Thyroid gland (tissue), 4 donors: ENCODE measurements at regions not wholly inside any gene's neighbourhood (a gene's known extent, or its start where the extent isn't known, plus 50 kb on each side); places are given as distances from the start of the nearest gene placed in this dataset.

Experiments
- DNase-seq, 2 donors: peaks; one replicate each; pipeline ENCODE4 v3.0.0-alpha.2; 2019
- H3K27ac ChIP-seq, 3 donors: fragments of 200-600 bp; sonication (generic); 1 replicate in 2 of 3; 2 replicates in 1 of 3; pipeline ENCODE4 v1.5.1; 2016 to 2019; ENCODE audit warnings: mild to moderate bottlenecking in 1 of 3, moderate library complexity in 1 of 3
- H3K27me3 ChIP-seq: fragments of 200-600 bp; sonication (generic); one replicate; pipeline ENCODE4 v1.5.1; 2019
- H3K36me3 ChIP-seq, 2 donors: fragments of 200-600 bp; sonication (generic); one replicate each; pipeline ENCODE4 v1.5.1; 2016 to 2019
- H3K4me1 ChIP-seq, 2 donors: fragments of 200-600 bp; sonication (generic); one replicate each; pipeline ENCODE4 v1.5.1; 2017 to 2019
- H3K4me3 ChIP-seq, 3 donors: fragments of 200-600 bp; sonication (generic); replicated peaks in 1 of 3; 1 replicate in 2 of 3; 2 replicates in 1 of 3; pipeline ENCODE4 v1.5.1; 2016; ENCODE audit warnings: mild to moderate bottlenecking in 1 of 3
- H3K9me3 ChIP-seq: fragments of 200-600 bp; sonication (generic); one replicate; pipeline ENCODE4 v1.5.1; 2017
- POLR2A ChIP-seq, 2 donors: fragments of 450-650 bp; IDR thresholded peaks; one replicate each; pipeline ENCODE4 v1.6.1; 2017; ENCODE audit warnings: antibody characterized with exemption in 2 of 2, mild to moderate bottlenecking in 2 of 2, moderate library complexity in 1 of 2
- WGBS, 2 donors: methylation state at CpG; one replicate each; pipeline ENCODE4 v1.1.5; 2017; 5-methylcytosine and 5-hydroxymethylcytosine counted together
- intact Hi-C: fragments of 100-400 bp; cut with DNase I; formaldehyde crosslinking; loops from one replicate; pipeline ENCODE4 v1.15.1; 2023
- TF ChIP-seq, protein P1 (sequence below), 6 experiments: fragments of 200-600 bp in 3 of 6; fragments of 450-650 bp in 3 of 6; sonication (generic) in 3 of 6; IDR thresholded peaks; one replicate each; pipeline ENCODE4 v1.5.1; 2016 to 2019; ENCODE audit warnings: antibody characterized with exemption in 6 of 6, mild to moderate bottlenecking in 2 of 6, inconsistent platforms in 1 of 6, moderate library complexity in 1 of 6

- TF ChIP-seq POLR2A (IDR thresholded peaks at IDR 0.05), result no peak
- TF ChIP-seq, protein P1, sequence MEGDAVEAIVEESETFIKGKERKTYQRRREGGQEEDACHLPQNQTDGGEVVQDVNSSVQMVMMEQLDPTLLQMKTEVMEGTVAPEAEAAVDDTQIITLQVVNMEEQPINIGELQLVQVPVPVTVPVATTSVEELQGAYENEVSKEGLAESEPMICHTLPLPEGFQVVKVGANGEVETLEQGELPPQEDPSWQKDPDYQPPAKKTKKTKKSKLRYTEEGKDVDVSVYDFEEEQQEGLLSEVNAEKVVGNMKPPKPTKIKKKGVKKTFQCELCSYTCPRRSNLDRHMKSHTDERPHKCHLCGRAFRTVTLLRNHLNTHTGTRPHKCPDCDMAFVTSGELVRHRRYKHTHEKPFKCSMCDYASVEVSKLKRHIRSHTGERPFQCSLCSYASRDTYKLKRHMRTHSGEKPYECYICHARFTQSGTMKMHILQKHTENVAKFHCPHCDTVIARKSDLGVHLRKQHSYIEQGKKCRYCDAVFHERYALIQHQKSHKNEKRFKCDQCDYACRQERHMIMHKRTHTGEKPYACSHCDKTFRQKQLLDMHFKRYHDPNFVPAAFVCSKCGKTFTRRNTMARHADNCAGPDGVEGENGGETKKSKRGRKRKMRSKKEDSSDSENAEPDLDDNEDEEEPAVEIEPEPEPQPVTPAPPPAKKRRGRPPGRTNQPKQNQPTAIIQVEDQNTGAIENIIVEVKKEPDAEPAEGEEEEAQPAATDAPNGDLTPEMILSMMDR (IDR thresholded peaks at IDR 0.05), result no peak
- intact Hi-C loops, result no loop called here
- no peaks in the 10 kb centered on the region for H3K9me3 ChIP-seq
- DNase-seq, result peak; percentile 37 to 39
- 16 to 40% methylated on average over 1 of the region's 1 CpG for WGBS, 2 donors
- no peak overlapping the region for H3K4me3 ChIP-seq
- no peaks in the 10 kb centered on the region for H3K36me3 ChIP-seq
- no peaks in the 10 kb centered on the region for H3K27me3 ChIP-seq
- peaks cover 19 to 30% of the 10 kb centered on the region in 2 donors for H3K4me1 ChIP-seq
- H3K27ac ChIP-seq, result peak overlapping the region; percentile 29 to 56 (median 56)
These were observed 248.8 kb upstream of the ADGRL2 start for GRCh38 chr1:81551946-81552345.

GRCh38 chr1:81550753-81551152, 250.0 kb upstream of the ADGRL2 start:
- no peak overlapping the region for H3K4me3 ChIP-seq
- no peaks in the 10 kb centered on the region for H3K27me3 ChIP-seq
- DNase-seq, result peak; percentile 8 to 19
- no peak for TF ChIP-seq POLR2A (IDR thresholded peaks at IDR 0.05)
- TF ChIP-seq, protein P1 (IDR thresholded peaks at IDR 0.05), result no peak
- no peaks in the 10 kb centered on the region for H3K36me3 ChIP-seq
- H3K4me1 ChIP-seq, result peaks cover 19 to 30% of the 10 kb centered on the region in 2 donors
- peak overlapping the region in 2 of 3 donors; percentile 56 for H3K27ac ChIP-seq
- intact Hi-C loops, result no loop called here
- WGBS, 2 donors, result 77 to 94% methylated on average over 1 of the region's 1 CpG
- H3K9me3 ChIP-seq, result no peaks in the 10 kb centered on the region

DNA sequence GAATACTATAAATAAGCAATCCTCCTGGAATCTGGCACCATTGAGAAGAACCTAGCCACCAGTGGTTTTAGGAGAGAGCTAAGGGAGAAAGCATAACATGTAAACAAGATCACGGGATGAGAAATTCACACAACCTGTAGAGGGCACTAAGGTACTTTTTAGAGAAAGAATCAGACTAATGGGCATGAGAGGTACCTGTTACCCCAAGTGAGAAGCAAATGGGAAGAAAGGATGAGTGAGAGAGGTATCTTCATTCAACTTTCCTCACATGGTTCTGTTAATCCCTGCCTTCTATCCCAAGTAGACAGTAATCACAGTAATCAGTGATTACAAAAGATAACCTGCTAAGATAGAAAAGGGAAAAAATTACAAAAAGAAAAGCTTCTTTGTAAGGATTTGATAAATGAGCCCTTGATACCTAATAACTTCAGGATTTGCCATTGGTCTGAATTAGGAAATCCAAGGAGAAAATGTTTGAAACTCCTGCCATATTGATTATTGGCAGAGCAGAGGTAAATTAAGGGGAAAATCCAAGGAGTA, 251.1 kb upstream of the ADGRL2 start:
- H3K4me3 ChIP-seq, result no peak overlapping the region
- H3K36me3 ChIP-seq, result no peaks in the 10 kb centered on the region
- intact Hi-C loops, result no loop called here
- no peak for DNase-seq
- peak overlapping the region in 1 of 3 donors; percentile 18 for H3K27ac ChIP-seq
- H3K4me1 ChIP-seq, result peaks cover 19 to 30% of the 10 kb centered on the region in 2 donors
- no peaks in the 10 kb centered on the region for H3K9me3 ChIP-seq
- H3K27me3 ChIP-seq, result no peaks in the 10 kb centered on the region
- 0 to 17% methylated on average over 1 of the region's 1 CpG for WGBS, 2 donors
- TF ChIP-seq, protein P1 (IDR thresholded peaks at IDR 0.05), result peak; percentile 17 to 64 (median 40)
- no peak for TF ChIP-seq POLR2A (IDR thresholded peaks at IDR 0.05)

DNA sequence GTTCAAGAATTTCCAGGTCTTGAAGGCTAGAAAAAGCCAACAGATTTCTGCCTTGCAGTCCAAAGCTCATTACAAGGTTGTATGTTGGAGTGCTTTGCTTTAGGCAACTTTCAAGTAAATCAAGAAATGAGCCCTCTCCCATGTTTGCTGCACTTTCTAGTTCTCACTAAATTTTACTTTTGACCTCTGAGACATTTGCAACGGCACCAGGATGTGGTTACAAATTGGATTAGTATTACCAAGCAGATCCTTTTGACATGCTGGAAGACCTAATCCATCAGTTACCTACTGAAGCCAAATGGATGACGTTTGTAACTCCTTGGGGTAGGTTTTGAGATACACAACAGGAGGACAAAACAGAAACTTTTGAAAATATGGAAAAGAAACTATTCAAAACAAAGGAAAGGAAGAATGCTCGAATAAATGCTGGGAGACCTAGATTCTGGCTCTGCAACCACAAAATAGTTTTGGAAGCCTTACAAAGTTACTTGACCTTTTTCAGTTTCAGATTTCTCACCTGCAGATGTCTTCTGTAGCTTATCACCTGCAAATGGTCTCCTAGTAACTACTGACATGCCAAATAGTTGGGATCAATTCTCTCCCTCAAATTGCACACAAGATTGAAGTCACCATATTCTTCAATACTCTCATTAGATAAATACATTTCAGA, 251.7 kb upstream of the ADGRL2 start:
- Histone ChIP-seq H3K4me3 (no peak overlapping the region), H3K27me3 (no peaks in the 10 kb centered on the region), H3K27ac (peak overlapping the region in 1 of 3 donors; percentile 18), H3K4me1 (peaks cover 17 to 27% of the 10 kb centered on the region in 2 donors), H3K9me3 (no peaks in the 10 kb centered on the region), H3K36me3 (no peaks in the 10 kb centered on the region)
- intact Hi-C loops, result no loop called here
- DNase-seq, result no peak
- 67 to 68% methylated on average over 3 of the region's 3 CpGs for WGBS, 2 donors
- TF ChIP-seq POLR2A (IDR thresholded peaks at IDR 0.05), result no peak
- TF ChIP-seq, protein P1 (IDR thresholded peaks at IDR 0.05), result no peak

- TF ChIP-seq POLR2A (IDR thresholded peaks at IDR 0.05), result no peak
- TF ChIP-seq, protein P1 (IDR thresholded peaks at IDR 0.05), result no peak
- 74 to 88% methylated on average over 2 of the region's 2 CpGs for WGBS, 2 donors
- Histone ChIP-seq H3K4me1 (peaks cover 12 to 19% of the 10 kb centered on the region in 2 donors), H3K27me3 (no peaks in the 10 kb centered on the region), H3K4me3 (no peak overlapping the region), H3K27ac (no peak overlapping the region), H3K9me3 (no peaks in the 10 kb centered on the region), H3K36me3 (no peaks in the 10 kb centered on the region)
- no peak for DNase-seq
- intact Hi-C loops, result no loop called here
These were observed 252.8 kb upstream of the ADGRL2 start for GRCh38 chr1:81547912-81548303.
